ENCODE measurements at regions not wholly inside any gene's neighbourhood (a gene's known extent, or its start where the extent isn't known, plus 50 kb on each side); places are given as distances from the start of the nearest gene placed in this dataset.

DNA sequence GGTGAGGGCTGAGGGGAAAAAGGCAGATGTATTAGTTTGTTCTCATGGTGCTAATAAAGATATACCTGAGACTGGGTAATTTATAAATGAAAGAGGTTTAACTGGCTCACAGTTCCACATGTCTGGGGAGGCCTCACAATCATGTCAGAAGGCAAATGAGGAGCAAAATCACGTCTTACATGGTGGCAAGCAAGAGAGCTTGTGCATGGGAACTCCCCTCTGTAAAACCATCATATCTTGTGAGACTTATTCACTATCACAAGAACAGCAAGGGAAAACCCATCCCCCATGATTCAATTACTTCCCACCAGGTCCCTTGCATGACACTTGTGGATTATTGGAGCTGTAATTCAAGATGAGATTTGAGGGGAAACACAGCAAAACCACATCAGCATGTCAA, 1220.9 kb downstream of the GALC start:
- no peak for TF ChIP-seq EZH2 (IDR thresholded peaks at IDR 0.05; ENCODE audit: borderline replicate concordance)
- TF ChIP-seq, protein P1, sequence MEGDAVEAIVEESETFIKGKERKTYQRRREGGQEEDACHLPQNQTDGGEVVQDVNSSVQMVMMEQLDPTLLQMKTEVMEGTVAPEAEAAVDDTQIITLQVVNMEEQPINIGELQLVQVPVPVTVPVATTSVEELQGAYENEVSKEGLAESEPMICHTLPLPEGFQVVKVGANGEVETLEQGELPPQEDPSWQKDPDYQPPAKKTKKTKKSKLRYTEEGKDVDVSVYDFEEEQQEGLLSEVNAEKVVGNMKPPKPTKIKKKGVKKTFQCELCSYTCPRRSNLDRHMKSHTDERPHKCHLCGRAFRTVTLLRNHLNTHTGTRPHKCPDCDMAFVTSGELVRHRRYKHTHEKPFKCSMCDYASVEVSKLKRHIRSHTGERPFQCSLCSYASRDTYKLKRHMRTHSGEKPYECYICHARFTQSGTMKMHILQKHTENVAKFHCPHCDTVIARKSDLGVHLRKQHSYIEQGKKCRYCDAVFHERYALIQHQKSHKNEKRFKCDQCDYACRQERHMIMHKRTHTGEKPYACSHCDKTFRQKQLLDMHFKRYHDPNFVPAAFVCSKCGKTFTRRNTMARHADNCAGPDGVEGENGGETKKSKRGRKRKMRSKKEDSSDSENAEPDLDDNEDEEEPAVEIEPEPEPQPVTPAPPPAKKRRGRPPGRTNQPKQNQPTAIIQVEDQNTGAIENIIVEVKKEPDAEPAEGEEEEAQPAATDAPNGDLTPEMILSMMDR (IDR thresholded peaks at IDR 0.05; ENCODE audit: poor library complexity), result no peak
- TF ChIP-seq EZH2phosphoT487 (IDR thresholded peaks at IDR 0.05; ENCODE audit: low read depth, severe bottlenecking, unreplicated experiment), result no peak

All from hepatocyte (in vitro differentiated cells).